CD14-positive monocyte (primary cell): ENCODE measurements at regions not wholly inside any gene's neighbourhood (a gene's known extent, or its start where the extent isn't known, plus 50 kb on each side); places are given as distances from the start of the nearest gene placed in this dataset.

Source experiments
- DNase-seq, 3 donors: peaks; one replicate each; pipeline ENCODE4 v3.0.0-alpha.2; 2011 to 2022
- H2AFZ ChIP-seq: 2 replicates; pipeline ENCODE4 v1.6.0; 2012; ENCODE audit warnings: mild to moderate bottlenecking, low read depth, low read length, inconsistent platforms; ENCODE audit not compliant: insufficient read depth, poor library complexity, severe bottlenecking
- H3K27ac ChIP-seq, 2 donors: 1 replicate in 1 of 2; 2 replicates in 1 of 2; pipeline ENCODE4 v1.5.1; 2012 to 2013; ENCODE audit warnings: low read length in 2 of 2, control low read depth in 1 of 2, inconsistent platforms in 1 of 2, low read depth in 1 of 2, mild to moderate bottlenecking in 1 of 2
- H3K27me3 ChIP-seq, 2 donors: one replicate each; pipeline versions ENCODE4 v1.6.0 to v1.6.1; 2011 to 2013; ENCODE audit warnings: low read length in 2 of 2; ENCODE audit not compliant: control insufficient read depth in 2 of 2, insufficient read depth in 2 of 2
- H3K36me3 ChIP-seq, 2 donors: replicated peaks in 1 of 2; 1 replicate in 1 of 2; 2 replicates in 1 of 2; pipeline versions ENCODE4 v1.5.1 to v1.6.1; 2012 to 2013; ENCODE audit warnings: low read length in 2 of 2, control low read depth in 1 of 2, inconsistent platforms in 1 of 2, mild to moderate bottlenecking in 1 of 2; ENCODE audit not compliant: insufficient read depth in 2 of 2, control insufficient read depth in 1 of 2
- H3K4me1 ChIP-seq, 2 donors: 1 replicate in 1 of 2; 2 replicates in 1 of 2; pipeline versions ENCODE4 v1.5.1 to v1.6.1; 2012 to 2013; ENCODE audit warnings: low read length in 2 of 2, control low read depth in 1 of 2, inconsistent platforms in 1 of 2, mild to moderate bottlenecking in 1 of 2, moderate library complexity in 1 of 2; ENCODE audit not compliant: insufficient read depth in 2 of 2, control insufficient read depth in 1 of 2
- H3K4me2 ChIP-seq: replicated peaks from 2 replicates; pipeline ENCODE3; 2012; ENCODE audit warnings: low read length, moderate library complexity, mild to moderate bottlenecking; ENCODE audit not compliant: poor library complexity, severe bottlenecking; ENCODE audit errors: extremely low read depth
- H3K4me3 ChIP-seq, 3 experiments: fragments of 200-600 bp in 1 of 3; sonication (generic) in 1 of 3; replicated peaks in 1 of 3; 1 replicate in 2 of 3; 2 replicates in 1 of 3; pipeline ENCODE4 v1.5.1; 2011 to 2013; ENCODE audit warnings: low read length in 3 of 3, mild to moderate bottlenecking in 3 of 3, control low read depth in 2 of 3, low read depth in 2 of 3, inconsistent platforms in 1 of 3, moderate library complexity in 1 of 3
- H3K79me2 ChIP-seq: 2 replicates; pipeline ENCODE4 v1.6.0; 2012; ENCODE audit warnings: mild to moderate bottlenecking, control low read depth, inconsistent platforms, low read length, moderate library complexity; ENCODE audit not compliant: insufficient read depth
- H3K9ac ChIP-seq: 2 replicates; pipeline ENCODE4 v1.6.0; 2017; ENCODE audit warnings: low read length, mild to moderate bottlenecking; ENCODE audit not compliant: insufficient read depth, poor library complexity, severe bottlenecking
- H3K9me3 ChIP-seq, 2 donors: replicated peaks in 1 of 2; 1 replicate in 1 of 2; 2 replicates in 1 of 2; pipeline versions ENCODE4 v1.5.1 to v1.6.1; 2012 to 2013; ENCODE audit warnings: low read length in 2 of 2, control low read depth in 1 of 2; ENCODE audit not compliant: control insufficient read depth in 1 of 2, insufficient read depth in 1 of 2
- H4K20me1 ChIP-seq: 2 replicates; pipeline ENCODE4 v1.6.0; 2012; ENCODE audit warnings: mild to moderate bottlenecking, low read length, control low read depth, moderate library complexity; ENCODE audit not compliant: insufficient read depth
- H3K27ac Mint-ChIP-seq, 7 donors: one replicate each; pipeline ENCODE4 v1.8.0; 2020; ENCODE audit warnings: mild to moderate bottlenecking in 7 of 7, mixed read lengths in 7 of 7, moderate library complexity in 6 of 7, inconsistent platforms in 2 of 7
- H3K27me3 Mint-ChIP-seq, 3 donors: one replicate each; pipeline ENCODE4 v1.8.0; 2021 to 2022; ENCODE audit warnings: low read depth in 3 of 3, mild to moderate bottlenecking in 3 of 3, mixed read lengths in 3 of 3, moderate library complexity in 3 of 3, inconsistent platforms in 1 of 3
- H3K36me3 Mint-ChIP-seq, 2 donors: one replicate each; pipeline ENCODE4 v1.8.0; 2020; ENCODE audit warnings: mixed read lengths in 2 of 2, inconsistent platforms in 1 of 2, mild to moderate bottlenecking in 1 of 2
- H3K4me1 Mint-ChIP-seq: one replicate; pipeline ENCODE4 v1.8.0; 2020; ENCODE audit warnings: mild to moderate bottlenecking, mixed read lengths
- H3K4me3 Mint-ChIP-seq, 2 donors: one replicate each; pipeline ENCODE4 v1.8.0; 2020; ENCODE audit warnings: mild to moderate bottlenecking in 2 of 2, mixed read lengths in 2 of 2, moderate library complexity in 1 of 2
- H3K9me3 Mint-ChIP-seq, 7 donors: one replicate each; pipeline ENCODE4 v1.8.0; 2020 to 2022; ENCODE audit warnings: mixed read lengths in 7 of 7, mild to moderate bottlenecking in 6 of 7, moderate library complexity in 6 of 7, inconsistent platforms in 2 of 7
- CTCF ChIP-seq: fragments of 200-600 bp; IDR thresholded peaks from one replicate; pipeline ENCODE4 v1.8.0; 2022; ENCODE audit warnings: antibody characterized with exemption, mild to moderate bottlenecking
- WGBS: methylation state at CpG from one replicate; pipeline ENCODE4 v1.1.5; 2013; ENCODE audit warnings: missing lambda C conversion rate; ENCODE audit not compliant: insufficient coverage; 5-methylcytosine and 5-hydroxymethylcytosine counted together
- intact Hi-C, 2 donors: fragments of 100-400 bp; cut with micrococcal nuclease; formaldehyde crosslinking; loops; one replicate each; pipeline versions ENCODE4 v1.15.0 to v1.15.1; 2023

GRCh38 chr5:2288466-2288865, 405.7 kb upstream of the IRX4 start:
- H3K9me3 ChIP-seq = peaks cover 16% of the 10 kb centered on the region in 2 donors
- no peak overlapping the region for H3K9ac ChIP-seq
- TF ChIP-seq CTCF = no peak
- H3K27me3 ChIP-seq = no peaks in the 10 kb centered on the region
- no peak overlapping the region for H3K4me3 ChIP-seq
- no peaks in the 10 kb centered on the region for H3K4me1 ChIP-seq
- H3K4me2 ChIP-seq = no peak overlapping the region
- no peaks in the 10 kb centered on the region for H3K36me3 ChIP-seq
- Mint-ChIP-seq H3K9me3 (peaks cover 2 to 37% (median 7%) of the 10 kb centered on the region in 7 donors), H3K36me3 (no peaks in the 10 kb centered on the region), H3K4me3 (no peak overlapping the region), H3K4me1 (no peaks in the 10 kb centered on the region), H3K27ac (no peak overlapping the region), H3K27me3 (peaks cover 2 to 4% (median 2%) of the 10 kb centered on the region in 3 donors)
- intact Hi-C loops = no loop called here
- H2AFZ ChIP-seq = no peak overlapping the region
- H3K79me2 ChIP-seq = no peaks in the 10 kb centered on the region
- WGBS = 89% methylated on average over 7 of the region's 11 CpGs
- DNase-seq = no peak
- no peaks in the 10 kb centered on the region for H4K20me1 ChIP-seq
- no peak overlapping the region for H3K27ac ChIP-seq

GRCh38 chr5:2286250-2286649, 403.5 kb upstream of the IRX4 start:
- no peak overlapping the region for H3K27ac Mint-ChIP-seq
- 73% methylated on average over 4 of the region's 7 CpGs for WGBS

More at GRCh38 chr5:2286250-2286649, 403.5 kb upstream of the IRX4 start:
- DNase-seq = no peak
- H3K9ac ChIP-seq = no peak overlapping the region
- H3K4me1 ChIP-seq = no peaks in the 10 kb centered on the region
- H3K79me2 ChIP-seq = no peaks in the 10 kb centered on the region
- no peaks in the 10 kb centered on the region for H4K20me1 ChIP-seq
- no peak overlapping the region for H3K4me3 ChIP-seq
- H3K27me3 Mint-ChIP-seq = peaks cover 0 to 2% (median 1%) of the 10 kb centered on the region in 3 donors
- intact Hi-C loops = no loop called here
- no peak overlapping the region for H3K4me3 Mint-ChIP-seq
- no peaks in the 10 kb centered on the region for H3K36me3 ChIP-seq
- no peak for TF ChIP-seq CTCF
- H3K36me3 Mint-ChIP-seq = no peaks in the 10 kb centered on the region
- no peak overlapping the region for H3K4me2 ChIP-seq
- peaks cover 10% of the 10 kb centered on the region in 2 donors for H3K9me3 ChIP-seq
- peaks cover 4 to 32% (median 7%) of the 10 kb centered on the region in 7 donors for H3K9me3 Mint-ChIP-seq
- H2AFZ ChIP-seq = no peak overlapping the region
- no peaks in the 10 kb centered on the region for H3K27me3 ChIP-seq
- no peak overlapping the region for H3K27ac ChIP-seq
- H3K4me1 Mint-ChIP-seq = no peaks in the 10 kb centered on the region
